Mesendoderm (in vitro differentiated cells): ENCODE measurements at regions not wholly inside any gene's neighbourhood (a gene's known extent, or its start where the extent isn't known, plus 50 kb on each side); places are given as distances from the start of the nearest gene placed in this dataset.

Experiments used
- DNase-seq: peaks from one replicate; pipeline ENCODE4 v3.0.0; 2013
- H2AK5ac ChIP-seq: 2 replicates; pipeline ENCODE4 v1.6.1; 2013; ENCODE audit warnings: low read length, inconsistent platforms
- H2BK120ac ChIP-seq: 2 replicates; pipeline ENCODE4 v1.6.1; 2013; ENCODE audit warnings: low read depth, mild to moderate bottlenecking, low read length, moderate library complexity, mixed read lengths
- H2BK15ac ChIP-seq: replicated peaks from 2 replicates; pipeline ENCODE4 v1.6.1; 2013; ENCODE audit warnings: low read depth, mild to moderate bottlenecking, moderate library complexity
- H2BK5ac ChIP-seq: 2 replicates; pipeline ENCODE4 v1.6.1; 2013; ENCODE audit warnings: low read length, inconsistent platforms
- H3K18ac ChIP-seq: 2 replicates; pipeline ENCODE4 v1.6.1; 2013; ENCODE audit warnings: mild to moderate bottlenecking, low read length, mixed read lengths
- H3K23ac ChIP-seq: one replicate; pipeline ENCODE4 v1.6.1; 2013; ENCODE audit warnings: low read length
- H3K27ac ChIP-seq: 2 replicates; pipeline ENCODE4 v1.5.1; 2013; ENCODE audit warnings: low read depth, mild to moderate bottlenecking, inconsistent platforms, low read length, moderate library complexity
- H3K27me3 ChIP-seq: 2 replicates; pipeline ENCODE4 v1.6.1; 2013; ENCODE audit warnings: low read length, control low read depth, mild to moderate bottlenecking, inconsistent platforms; ENCODE audit not compliant: insufficient read depth, poor library complexity
- H3K36me3 ChIP-seq: 2 replicates; pipeline ENCODE4 v1.6.1; 2013; ENCODE audit warnings: low read length, inconsistent platforms; ENCODE audit not compliant: control insufficient read depth, insufficient read depth
- H3K4ac ChIP-seq: one replicate; pipeline ENCODE4 v1.6.1; 2013; ENCODE audit warnings: low read depth, mild to moderate bottlenecking, low read length, moderate library complexity
- H3K4me1 ChIP-seq: 2 replicates; pipeline ENCODE4 v1.6.1; 2013; ENCODE audit warnings: low read depth, low read length, inconsistent platforms; ENCODE audit not compliant: control insufficient read depth
- H3K4me2 ChIP-seq: 2 replicates; pipeline ENCODE4 v1.6.1; 2013; ENCODE audit warnings: low read length
- H3K4me3 ChIP-seq: 2 replicates; pipeline ENCODE4 v1.5.1; 2013; ENCODE audit warnings: mild to moderate bottlenecking, low read length
- H3K56ac ChIP-seq: one replicate; pipeline ENCODE4 v1.6.1; 2013; ENCODE audit warnings: low read length
- H3K79me1 ChIP-seq: 2 replicates; pipeline ENCODE4 v1.6.1; 2013; ENCODE audit warnings: low read length, inconsistent platforms
- H3K79me2 ChIP-seq: 2 replicates; pipeline ENCODE4 v1.6.1; 2013; ENCODE audit warnings: mild to moderate bottlenecking, low read length; ENCODE audit not compliant: control insufficient read depth, insufficient read depth
- H3K9ac ChIP-seq: 2 replicates; pipeline ENCODE4 v1.6.1; 2013; ENCODE audit warnings: low read length, inconsistent platforms
- H4K5ac ChIP-seq: one replicate; pipeline ENCODE4 v1.6.1; 2013; ENCODE audit warnings: low read length
- H4K8ac ChIP-seq: one replicate; pipeline ENCODE4 v1.6.1; 2013; ENCODE audit warnings: low read depth, mild to moderate bottlenecking, control low read depth, low read length, moderate library complexity
- WGBS: extraction: QIAGEN DNeasy Blood & Tissue Kit; methylation state at CpG from one replicate; pipeline ENCODE4 v1.1.7; 2013; ENCODE audit warnings: low lambda C conversion rate, missing lambda C conversion rate; ENCODE audit not compliant: insufficient coverage; ENCODE audit errors: extremely low coverage; 5-methylcytosine and 5-hydroxymethylcytosine counted together

DNA sequence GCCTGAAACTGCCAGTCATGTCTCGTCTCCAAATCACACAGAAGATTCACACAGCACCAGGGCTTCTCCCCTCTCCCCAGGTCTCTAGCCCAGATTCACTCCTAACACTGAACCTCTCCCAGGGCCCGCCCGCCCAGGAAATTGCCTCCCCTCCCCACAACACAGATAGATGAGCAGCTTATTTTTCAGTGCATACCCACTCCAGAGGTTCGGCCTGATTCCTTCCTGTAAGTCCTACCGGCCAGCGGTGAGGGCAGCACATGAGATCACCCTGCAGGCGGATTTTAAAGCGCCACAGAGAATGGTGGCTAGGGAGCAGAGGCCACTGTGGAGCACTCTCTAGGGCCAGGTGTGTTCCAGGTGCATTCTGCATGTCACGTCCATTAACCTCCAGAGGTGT is 301.8 kb downstream of the IRF8 start:
- no peaks in the 10 kb centered on the region for H3K79me1 ChIP-seq
- H2BK120ac ChIP-seq: peak overlapping the region; percentile 47
- H3K27ac ChIP-seq: no peak overlapping the region
- no peak overlapping the region for H2AK5ac ChIP-seq
- no peak overlapping the region for H2BK15ac ChIP-seq
- H3K18ac ChIP-seq: no peak overlapping the region
- no peak overlapping the region for H4K5ac ChIP-seq
- H3K56ac ChIP-seq: no peak overlapping the region
- no peak overlapping the region for H3K23ac ChIP-seq
- no peak overlapping the region for H3K4me2 ChIP-seq
- H3K36me3 ChIP-seq: no peaks in the 10 kb centered on the region
- H3K4me1 ChIP-seq: no peaks in the 10 kb centered on the region
- no peak overlapping the region for H4K8ac ChIP-seq
- no peak overlapping the region for H3K9ac ChIP-seq
- H3K4ac ChIP-seq: no peak overlapping the region
- no peak overlapping the region for H2BK5ac ChIP-seq
- H3K27me3 ChIP-seq: no peaks in the 10 kb centered on the region
- peak; percentile 18 for DNase-seq
- H3K79me2 ChIP-seq: no peaks in the 10 kb centered on the region
- no CpG with 5 or more reads among the region's 9 CpGs for WGBS
- H3K4me3 ChIP-seq: no peak overlapping the region

DNA sequence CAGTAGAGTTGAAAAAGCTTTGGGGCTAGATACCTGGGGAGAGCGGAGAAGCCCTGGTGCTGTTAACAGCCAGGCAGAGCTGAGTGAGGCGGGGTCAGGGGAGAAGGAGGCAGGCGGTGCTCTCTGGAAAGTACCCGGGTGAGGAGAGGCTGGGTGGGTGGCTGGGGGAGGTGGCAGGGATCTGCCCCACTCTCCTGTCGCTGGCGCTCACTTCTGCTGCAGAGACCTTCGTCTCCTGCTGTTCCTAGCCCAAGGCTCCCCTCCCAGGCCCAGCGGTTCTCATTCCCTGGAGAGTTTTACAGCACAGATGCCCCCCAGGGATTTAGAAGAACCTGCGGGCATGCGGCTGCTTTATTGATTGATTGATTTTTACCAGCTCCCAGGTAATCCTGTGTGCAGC is 302.8 kb downstream of the IRF8 start:
- no peaks in the 10 kb centered on the region for H3K79me1 ChIP-seq
- H4K5ac ChIP-seq: no peak overlapping the region
- no peaks in the 10 kb centered on the region for H3K4me1 ChIP-seq
- H3K9ac ChIP-seq: no peak overlapping the region
- H3K56ac ChIP-seq: no peak overlapping the region
- H2BK15ac ChIP-seq: no peak overlapping the region
- H3K27ac ChIP-seq: no peak overlapping the region
- H3K23ac ChIP-seq: no peak overlapping the region
- DNase-seq: no peak
- WGBS: no CpG with 5 or more reads among the region's 10 CpGs
- no peak overlapping the region for H3K4ac ChIP-seq
- no peak overlapping the region for H3K4me2 ChIP-seq
- H3K4me3 ChIP-seq: no peak overlapping the region
- no peak overlapping the region for H2AK5ac ChIP-seq
- no peaks in the 10 kb centered on the region for H3K27me3 ChIP-seq
- no peak overlapping the region for H2BK5ac ChIP-seq
- H3K79me2 ChIP-seq: no peaks in the 10 kb centered on the region
- no peak overlapping the region for H4K8ac ChIP-seq
- no peaks in the 10 kb centered on the region for H3K36me3 ChIP-seq
- H2BK120ac ChIP-seq: no peak overlapping the region
- no peak overlapping the region for H3K18ac ChIP-seq

DNA sequence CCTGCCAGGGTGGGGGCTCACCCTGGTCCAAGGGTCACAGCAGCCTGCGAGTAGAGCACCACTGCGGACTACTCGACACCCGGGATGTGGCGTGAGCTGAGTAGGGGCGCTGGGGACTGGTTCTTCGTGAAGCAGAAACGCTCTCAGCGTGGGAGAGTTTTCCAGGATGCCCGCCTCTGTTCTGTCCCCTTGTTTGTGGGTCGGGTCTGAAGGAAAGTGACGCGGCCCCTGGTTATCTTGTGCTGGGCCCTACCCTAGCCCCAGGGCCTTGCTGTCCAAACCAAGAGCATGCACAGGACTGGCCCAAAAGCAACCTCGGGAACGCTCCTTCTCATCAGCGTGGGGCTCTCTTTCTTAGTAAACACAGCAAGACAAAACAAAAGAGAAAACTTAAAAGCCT is 303.3 kb downstream of the IRF8 start:
- H3K4me2 ChIP-seq: no peak overlapping the region
- no peak overlapping the region for H4K8ac ChIP-seq
- no peak for DNase-seq
- H3K4me3 ChIP-seq: no peak overlapping the region
- no peak overlapping the region for H3K27ac ChIP-seq
- H3K36me3 ChIP-seq: no peaks in the 10 kb centered on the region
- H3K9ac ChIP-seq: no peak overlapping the region
- H3K79me2 ChIP-seq: no peaks in the 10 kb centered on the region
- H2BK5ac ChIP-seq: no peak overlapping the region
- no CpG with 5 or more reads among the region's 16 CpGs for WGBS
- H3K56ac ChIP-seq: no peak overlapping the region
- H2AK5ac ChIP-seq: no peak overlapping the region
- H4K5ac ChIP-seq: no peak overlapping the region
- no peak overlapping the region for H2BK120ac ChIP-seq
- no peak overlapping the region for H2BK15ac ChIP-seq
- peak overlapping the region; percentile 11 for H3K23ac ChIP-seq
- H3K79me1 ChIP-seq: no peaks in the 10 kb centered on the region
- H3K27me3 ChIP-seq: no peaks in the 10 kb centered on the region
- no peak overlapping the region for H3K18ac ChIP-seq
- H3K4ac ChIP-seq: no peak overlapping the region
- no peaks in the 10 kb centered on the region for H3K4me1 ChIP-seq

DNA sequence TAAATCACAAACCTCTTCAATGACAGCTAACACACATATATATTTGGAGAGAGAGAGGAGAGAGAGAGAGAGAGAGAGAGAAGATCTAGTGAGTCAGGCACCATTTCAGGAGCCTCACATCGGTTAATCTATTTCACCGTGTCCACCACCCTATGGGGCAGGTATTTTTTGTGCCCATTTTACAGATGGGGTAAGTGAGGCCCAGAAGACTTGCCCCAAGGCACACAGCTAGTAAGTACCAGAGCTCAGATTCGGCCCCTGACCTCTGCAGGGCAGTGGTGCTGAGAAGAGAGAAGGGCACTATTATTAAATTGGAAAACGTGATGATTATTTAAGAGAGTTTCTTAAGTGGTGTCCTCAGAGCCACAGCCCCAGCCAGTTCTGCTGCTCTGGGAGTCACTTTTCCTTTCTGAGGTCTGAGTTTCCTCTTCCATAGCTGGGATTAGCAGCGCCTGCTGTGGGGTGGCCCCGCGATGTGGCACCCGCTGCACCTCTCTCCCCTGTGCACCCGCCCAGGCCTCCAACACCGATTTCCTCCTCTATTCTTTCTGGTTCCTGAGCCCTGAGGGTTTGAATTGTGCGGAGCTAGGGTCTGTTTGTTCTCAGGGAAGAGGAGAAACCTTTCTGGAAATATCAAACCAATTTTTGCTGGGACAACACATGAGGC is 303.9 kb downstream of the IRF8 start:
- Histone ChIP-seq H3K79me1 (no peaks in the 10 kb centered on the region), H3K79me2 (no peaks in the 10 kb centered on the region), H2BK15ac (no peak overlapping the region), H3K4me3 (no peak overlapping the region), H4K8ac (no peak overlapping the region), H3K4me1 (no peaks in the 10 kb centered on the region), H3K36me3 (no peaks in the 10 kb centered on the region), H2AK5ac (no peak overlapping the region), H3K9ac (no peak overlapping the region), H3K4me2 (no peak overlapping the region), H3K56ac (no peak overlapping the region), H2BK5ac (no peak overlapping the region), H3K27me3 (no peaks in the 10 kb centered on the region), H4K5ac (no peak overlapping the region), H3K27ac (no peak overlapping the region), H3K18ac (no peak overlapping the region), H3K23ac (no peak overlapping the region), H2BK120ac (no peak overlapping the region), H3K4ac (no peak overlapping the region)
- WGBS: no CpG with 5 or more reads among the region's 11 CpGs
- DNase-seq: no peak

DNA sequence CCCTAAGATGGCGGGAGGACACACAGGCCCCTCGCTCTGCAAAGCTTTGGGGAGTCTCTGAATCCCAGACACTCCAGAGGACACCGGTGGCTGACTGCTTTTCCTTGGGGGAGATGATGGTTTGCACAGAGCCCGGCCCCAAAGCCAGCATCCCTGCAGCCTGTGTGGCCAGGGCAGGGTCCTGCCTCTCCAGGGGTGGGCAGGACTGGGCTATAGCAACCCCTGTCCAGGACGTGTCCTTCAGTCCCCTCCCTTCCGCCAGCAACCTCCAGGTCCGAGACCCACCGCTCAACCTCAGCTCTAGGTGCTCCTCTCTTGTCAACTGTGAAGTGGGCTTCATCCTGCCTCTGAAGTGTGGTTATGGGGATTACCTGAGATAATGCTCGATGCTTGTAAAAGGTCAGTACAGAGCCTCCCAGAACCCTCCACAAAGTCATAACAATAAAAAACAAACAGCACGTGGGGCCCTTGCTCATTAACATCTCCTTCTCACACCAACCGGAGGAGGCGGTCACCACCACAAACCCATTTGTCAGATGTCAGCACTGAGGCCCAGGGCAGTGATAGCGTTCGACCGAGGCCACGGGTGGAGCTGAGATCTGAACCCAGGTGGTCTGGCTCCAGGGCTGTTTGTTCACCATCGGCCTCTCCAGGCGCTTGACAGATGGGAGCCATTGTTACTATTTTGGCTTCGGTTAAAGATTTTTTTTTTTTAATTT is 304.8 kb downstream of the IRF8 start:
- H3K79me1 ChIP-seq: no peaks in the 10 kb centered on the region
- no peak for DNase-seq
- no peaks in the 10 kb centered on the region for H3K27me3 ChIP-seq
- no peak overlapping the region for H4K8ac ChIP-seq
- no peak overlapping the region for H3K4ac ChIP-seq
- H3K27ac ChIP-seq: no peak overlapping the region
- WGBS: no CpG with 5 or more reads among the region's 19 CpGs
- no peak overlapping the region for H3K9ac ChIP-seq
- H2BK5ac ChIP-seq: no peak overlapping the region
- no peak overlapping the region for H2AK5ac ChIP-seq
- no peak overlapping the region for H2BK15ac ChIP-seq
- no peaks in the 10 kb centered on the region for H3K4me1 ChIP-seq
- no peak overlapping the region for H2BK120ac ChIP-seq
- H3K36me3 ChIP-seq: no peaks in the 10 kb centered on the region
- H3K23ac ChIP-seq: no peak overlapping the region
- no peak overlapping the region for H3K56ac ChIP-seq
- H3K18ac ChIP-seq: no peak overlapping the region
- no peak overlapping the region for H4K5ac ChIP-seq
- no peak overlapping the region for H3K4me2 ChIP-seq
- H3K79me2 ChIP-seq: no peaks in the 10 kb centered on the region
- H3K4me3 ChIP-seq: no peak overlapping the region
